ENCODE measurements at regions not wholly inside any gene's neighbourhood (a gene's known extent, or its start where the extent isn't known, plus 50 kb on each side); places are given as distances from the start of the nearest gene placed in this dataset.

DNA sequence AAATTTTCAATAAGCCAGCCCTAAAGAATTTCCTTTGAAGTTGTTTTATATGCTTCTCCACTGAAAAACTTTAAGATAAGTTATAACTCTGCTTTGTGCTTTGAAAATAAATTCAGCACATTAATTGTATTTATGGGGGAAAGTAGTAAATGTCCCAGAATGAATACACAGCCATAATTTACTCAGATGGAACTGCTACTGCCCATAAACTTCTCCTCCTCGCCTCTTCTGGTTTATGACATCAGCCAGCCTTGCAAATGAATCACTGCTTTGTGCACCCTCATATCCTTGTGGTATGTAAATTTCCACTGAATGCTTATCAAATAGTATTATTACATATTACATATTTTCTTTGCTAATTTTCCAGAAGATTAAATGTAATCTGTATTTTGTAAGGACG lies 302.0 kb downstream of the DIPK2A start:
- no peak for DNase-seq (ENCODE audit: low spot score, unreplicated experiment)
- H3K27me3 Mint-ChIP-seq: no peaks in the 10 kb centered on the region
- H3K4me3 Mint-ChIP-seq (ENCODE audit: low read depth): no peak overlapping the region
- no peaks in the 10 kb centered on the region for H3K36me3 Mint-ChIP-seq (ENCODE audit: insufficient read depth)
- H3K27ac Mint-ChIP-seq: no peak overlapping the region
- H3K4me1 Mint-ChIP-seq (ENCODE audit: low read depth): peaks cover 8% of the 10 kb centered on the region
- TF ChIP-seq CTCF (IDR thresholded peaks at IDR 0.05; ENCODE audit: unreplicated experiment): no peak
- H3K9me3 Mint-ChIP-seq (ENCODE audit: low read depth): no peaks in the 10 kb centered on the region

DNA sequence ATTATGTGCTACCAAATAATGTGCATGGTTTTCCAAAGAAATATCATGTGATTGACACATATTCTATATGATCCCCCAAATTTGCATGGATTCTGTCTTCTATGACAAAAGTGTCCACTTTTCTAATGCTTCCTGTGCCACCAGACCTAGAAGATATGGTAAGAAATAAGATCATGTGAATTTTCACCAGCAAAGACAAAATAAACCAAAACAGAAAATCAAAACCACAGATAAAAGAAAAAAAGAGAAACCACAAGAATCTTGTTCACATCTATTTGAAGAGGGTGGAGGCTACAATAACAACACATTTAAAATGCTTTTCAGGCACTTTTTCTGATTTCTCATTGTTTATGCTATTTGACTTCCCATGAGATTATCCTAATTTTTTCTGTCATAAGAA lies 303.4 kb downstream of the DIPK2A start:
- no peaks in the 10 kb centered on the region for H3K9me3 Mint-ChIP-seq (ENCODE audit: low read depth)
- H3K36me3 Mint-ChIP-seq (ENCODE audit: insufficient read depth): no peaks in the 10 kb centered on the region
- no peak overlapping the region for H3K4me3 Mint-ChIP-seq (ENCODE audit: low read depth)
- peaks cover 8% of the 10 kb centered on the region for H3K4me1 Mint-ChIP-seq (ENCODE audit: low read depth)
- no peak for DNase-seq (ENCODE audit: low spot score, unreplicated experiment)
- H3K27me3 Mint-ChIP-seq: no peaks in the 10 kb centered on the region
- H3K27ac Mint-ChIP-seq: no peak overlapping the region
- no peak for TF ChIP-seq CTCF (IDR thresholded peaks at IDR 0.05; ENCODE audit: unreplicated experiment)

DNA sequence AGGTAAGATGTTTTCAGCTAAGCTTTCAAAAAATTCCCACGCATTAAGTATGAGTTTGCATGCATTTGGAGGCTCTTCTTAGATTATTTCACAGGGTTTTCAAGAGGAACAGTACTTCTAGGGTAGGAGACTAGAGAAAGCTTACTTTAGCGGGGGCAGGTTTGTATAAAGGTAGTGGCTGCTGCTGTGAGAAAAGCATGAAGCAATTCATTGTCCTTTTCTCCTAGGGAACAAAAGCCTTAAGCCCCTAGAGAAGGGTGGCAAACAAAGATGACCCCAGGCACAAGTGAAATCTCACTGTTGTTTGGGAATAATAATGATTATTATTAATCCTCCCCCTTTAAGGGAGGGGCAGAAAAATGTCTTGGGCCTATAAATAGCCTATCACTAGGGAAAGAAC lies 310.7 kb downstream of the DIPK2A start:
- Mint-ChIP-seq H3K27me3 (no peaks in the 10 kb centered on the region), H3K27ac (no peak overlapping the region), H3K36me3 (ENCODE audit: insufficient read depth) (no peaks in the 10 kb centered on the region), H3K4me3 (ENCODE audit: low read depth) (no peak overlapping the region), H3K9me3 (ENCODE audit: low read depth) (peaks cover 4% of the 10 kb centered on the region), H3K4me1 (ENCODE audit: low read depth) (no peaks in the 10 kb centered on the region)
- DNase-seq (ENCODE audit: low spot score, unreplicated experiment): no peak
- TF ChIP-seq CTCF (IDR thresholded peaks at IDR 0.05; ENCODE audit: unreplicated experiment): no peak

DNA sequence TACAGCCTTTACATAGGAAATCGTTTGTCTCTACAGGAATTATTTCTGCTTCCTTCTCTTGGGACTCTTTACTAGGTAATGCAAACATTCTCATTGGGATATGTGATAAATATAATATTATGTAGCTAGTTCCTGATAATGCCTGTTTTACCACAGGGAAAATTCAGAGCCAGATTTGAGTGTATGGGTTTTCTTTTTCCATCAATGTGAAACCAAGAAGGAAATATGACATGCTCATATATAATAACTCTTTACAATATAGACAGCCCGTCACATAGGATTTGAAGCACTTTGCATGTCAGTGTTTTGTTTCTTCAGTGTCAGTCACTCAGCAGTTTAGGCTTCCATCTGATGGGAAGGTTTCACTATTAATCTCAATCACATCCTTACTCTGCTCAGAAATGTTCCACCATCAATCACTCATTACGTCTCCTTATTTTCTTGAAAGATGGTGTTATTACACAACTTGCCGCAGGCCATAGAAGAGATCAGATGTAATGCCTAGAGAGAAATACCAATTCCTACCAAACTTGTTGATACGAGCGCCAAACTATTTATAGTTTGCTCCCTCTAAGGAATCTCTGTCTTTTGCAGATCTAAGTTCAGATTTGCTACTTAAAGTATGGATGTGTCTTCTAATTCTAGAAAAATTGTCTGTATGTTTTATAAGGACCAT lies 314.8 kb downstream of the DIPK2A start:
- no peak overlapping the region for H3K4me3 Mint-ChIP-seq (ENCODE audit: low read depth)
- H3K9me3 Mint-ChIP-seq (ENCODE audit: low read depth): peaks cover 4% of the 10 kb centered on the region
- TF ChIP-seq CTCF (IDR thresholded peaks at IDR 0.05; ENCODE audit: unreplicated experiment): no peak
- DNase-seq (ENCODE audit: low spot score, unreplicated experiment): no peak
- H3K4me1 Mint-ChIP-seq (ENCODE audit: low read depth): no peaks in the 10 kb centered on the region
- H3K27me3 Mint-ChIP-seq: no peaks in the 10 kb centered on the region
- no peak overlapping the region for H3K27ac Mint-ChIP-seq
- H3K36me3 Mint-ChIP-seq (ENCODE audit: insufficient read depth): no peaks in the 10 kb centered on the region

DNA sequence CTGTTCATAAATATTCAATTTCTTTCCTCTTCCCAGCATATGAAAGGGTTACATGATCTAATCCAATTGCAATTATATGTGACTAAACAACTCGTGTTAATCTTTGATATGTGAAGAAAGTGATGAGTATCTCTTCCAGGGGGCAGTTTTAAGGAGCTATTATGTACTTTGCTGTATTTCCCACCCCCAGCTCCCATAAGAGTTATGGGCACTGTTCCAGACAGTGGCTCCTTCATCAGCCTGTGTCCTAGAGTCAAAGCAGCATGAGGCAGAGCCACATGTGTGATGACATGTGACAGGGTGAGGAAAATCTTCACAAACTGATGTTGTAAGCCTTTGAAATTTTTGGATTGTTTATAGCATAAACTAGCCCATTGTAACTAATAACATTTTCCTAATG lies 315.4 kb downstream of the DIPK2A start:
- Mint-ChIP-seq H3K9me3 (ENCODE audit: low read depth) (peaks cover 7% of the 10 kb centered on the region), H3K4me3 (ENCODE audit: low read depth) (no peak overlapping the region), H3K27me3 (no peaks in the 10 kb centered on the region), H3K4me1 (ENCODE audit: low read depth) (no peaks in the 10 kb centered on the region), H3K36me3 (ENCODE audit: insufficient read depth) (no peaks in the 10 kb centered on the region), H3K27ac (no peak overlapping the region)
- no peak for DNase-seq (ENCODE audit: low spot score, unreplicated experiment)
- TF ChIP-seq CTCF (IDR thresholded peaks at IDR 0.05; ENCODE audit: unreplicated experiment): no peak

Measured in progenitor cell of endocrine pancreas (in vitro differentiated cells).